OCI-M1 (cell line): ENCODE measurements at regions not wholly inside any gene's neighbourhood (a gene's known extent, or its start where the extent isn't known, plus 50 kb on each side); places are given as distances from the start of the nearest gene placed in this dataset.
"Not testable (repeated sequence)": the region's sequence is repeated elsewhere in the genome, so short reads cannot be mapped to it uniquely, and the experiment has no call there.

Experiments used
- DNase-seq: peaks from one replicate; lab custom pipeline; 2025; lab: John Stamatoyannopoulos, UW

DNA sequence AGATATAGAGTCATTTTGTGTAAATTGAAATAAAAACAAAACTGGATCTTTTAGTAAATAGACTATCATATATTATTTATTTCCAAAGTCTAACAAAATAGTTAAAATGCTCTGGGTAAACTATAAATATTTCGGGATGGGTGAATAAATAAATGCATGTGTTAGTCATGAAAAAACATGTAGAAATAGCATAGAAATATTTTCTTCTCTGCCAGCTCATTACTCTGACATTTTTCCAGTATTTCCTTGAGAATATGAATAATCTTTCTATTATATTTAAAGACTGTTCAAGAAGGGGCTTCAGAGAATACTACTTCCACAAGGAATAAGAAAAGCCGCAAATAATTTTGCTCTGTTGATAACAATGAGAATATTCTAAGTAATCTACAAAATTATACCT, 880.4 kb downstream of the TRIB2 start:
- DNase-seq = no peak

DNA sequence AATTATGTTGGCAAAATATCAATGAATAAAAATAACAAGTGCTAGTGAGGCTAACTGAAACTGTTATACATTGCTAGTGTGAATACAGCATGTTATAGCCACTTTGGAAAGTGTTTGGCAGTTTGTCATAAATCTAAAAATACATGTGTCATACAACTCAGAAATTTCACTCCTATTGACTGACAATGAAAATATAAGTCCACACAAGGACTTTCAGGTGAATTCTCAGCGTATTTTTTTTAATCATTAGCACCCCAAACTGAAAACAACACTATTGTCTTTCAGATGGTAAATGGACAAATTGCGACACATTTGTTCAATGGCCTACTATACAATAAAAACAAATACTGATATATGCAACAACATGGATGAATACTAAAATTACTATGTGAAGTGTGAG, 884.8 kb downstream of the TRIB2 start:
- no peak for DNase-seq

GRCh38 chr2:13604951-13605661, 888.4 kb downstream of the TRIB2 start:
- no peak for DNase-seq

DNA sequence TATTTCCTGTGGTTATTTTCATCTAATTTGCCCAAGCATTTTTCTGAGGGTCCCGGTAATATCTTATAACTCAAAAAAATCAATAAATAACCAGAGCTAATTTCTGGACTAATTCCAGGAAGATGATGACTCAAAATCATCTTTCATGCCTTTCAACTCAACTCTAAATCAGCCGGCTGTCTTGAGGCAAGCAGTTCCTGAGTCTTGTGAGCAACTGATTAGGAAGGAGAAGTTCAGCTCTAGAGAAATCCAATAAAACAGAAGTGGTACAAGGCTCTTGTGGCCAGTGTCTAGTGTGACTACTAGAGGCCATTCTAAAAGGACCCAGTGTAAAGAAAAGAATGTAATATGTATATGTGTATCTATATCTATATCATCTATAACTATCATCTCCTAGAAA, 890.4 kb downstream of the TRIB2 start:
- peak; percentile 77 for DNase-seq

GRCh38 chr2:13611939-13612338, 895.2 kb downstream of the TRIB2 start:
- DNase-seq = no peak

DNA sequence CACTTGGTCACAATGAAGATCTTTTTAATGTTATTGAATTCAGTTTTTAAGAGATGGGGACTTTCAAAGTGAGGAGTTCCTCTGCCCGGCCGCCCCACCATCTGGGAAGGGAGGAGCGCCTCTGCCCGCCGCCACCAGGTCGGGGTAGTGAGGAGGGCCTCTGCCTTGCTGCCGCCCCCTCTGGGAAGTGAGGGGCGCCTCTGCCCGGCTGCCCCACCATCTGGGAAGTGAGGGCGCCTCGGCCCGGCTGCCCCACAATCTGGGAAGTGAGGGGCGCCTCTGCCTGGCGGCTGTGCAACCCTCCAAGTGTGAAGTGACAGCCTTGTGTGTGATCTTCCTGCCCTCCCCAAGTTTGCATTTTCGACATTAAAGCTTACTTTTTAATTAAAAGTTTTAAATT, 899.3 kb downstream of the TRIB2 start:
- DNase-seq = no peak

DNA sequence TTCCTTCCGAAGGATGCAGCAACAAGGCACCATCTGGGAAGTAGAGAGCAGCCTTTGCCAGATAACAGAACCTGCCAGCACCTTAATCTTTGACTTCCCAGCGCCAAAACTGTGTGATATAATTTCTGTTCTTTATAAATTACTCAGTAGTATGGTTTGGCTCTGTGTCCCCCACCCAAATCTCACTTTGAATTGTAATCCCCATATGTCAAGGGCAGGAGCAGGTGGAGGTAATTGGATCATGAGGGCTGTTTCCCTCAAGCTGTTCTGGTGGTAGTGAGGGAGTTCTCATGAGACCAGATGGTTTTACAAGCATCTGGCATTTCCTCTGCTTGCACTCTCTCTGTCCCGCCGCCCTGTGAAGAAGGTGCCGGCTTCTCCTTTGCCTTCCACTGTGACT, 899.9 kb downstream of the TRIB2 start:
- DNase-seq = no peak

- DNase-seq = no peak
Observed at GRCh38 chr2:13628122-13628521, 911.4 kb downstream of the TRIB2 start.

DNA sequence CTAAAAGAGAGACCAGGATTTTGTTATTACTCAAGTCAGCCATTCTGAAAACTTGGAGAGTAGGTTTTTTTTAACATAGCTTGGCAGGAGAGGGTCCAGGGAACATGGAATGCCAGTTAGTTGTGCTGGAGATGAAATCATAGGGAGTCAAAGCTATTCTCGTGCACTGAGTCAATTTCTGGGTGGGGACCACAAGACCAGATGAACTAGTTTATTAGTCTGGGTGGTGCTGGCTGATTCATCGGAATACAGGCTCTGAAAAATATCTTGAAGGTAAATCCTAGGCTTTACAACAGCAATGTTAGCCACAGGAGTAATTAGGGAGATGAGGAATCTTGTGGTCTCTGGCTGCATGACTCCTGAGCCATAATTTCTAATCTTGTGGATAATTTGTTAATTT, 921.4 kb downstream of the TRIB2 start:
- no peak for DNase-seq

GRCh38 chr2:13649918-13650317, 933.2 kb downstream of the TRIB2 start:
- no peak for DNase-seq

GRCh38 chr2:13650586-13651180, 933.9 kb downstream of the TRIB2 start:
- peak; percentile 60 for DNase-seq

- no peak for DNase-seq
Observed at GRCh38 chr2:13651684-13652131, 935.0 kb downstream of the TRIB2 start.

DNA sequence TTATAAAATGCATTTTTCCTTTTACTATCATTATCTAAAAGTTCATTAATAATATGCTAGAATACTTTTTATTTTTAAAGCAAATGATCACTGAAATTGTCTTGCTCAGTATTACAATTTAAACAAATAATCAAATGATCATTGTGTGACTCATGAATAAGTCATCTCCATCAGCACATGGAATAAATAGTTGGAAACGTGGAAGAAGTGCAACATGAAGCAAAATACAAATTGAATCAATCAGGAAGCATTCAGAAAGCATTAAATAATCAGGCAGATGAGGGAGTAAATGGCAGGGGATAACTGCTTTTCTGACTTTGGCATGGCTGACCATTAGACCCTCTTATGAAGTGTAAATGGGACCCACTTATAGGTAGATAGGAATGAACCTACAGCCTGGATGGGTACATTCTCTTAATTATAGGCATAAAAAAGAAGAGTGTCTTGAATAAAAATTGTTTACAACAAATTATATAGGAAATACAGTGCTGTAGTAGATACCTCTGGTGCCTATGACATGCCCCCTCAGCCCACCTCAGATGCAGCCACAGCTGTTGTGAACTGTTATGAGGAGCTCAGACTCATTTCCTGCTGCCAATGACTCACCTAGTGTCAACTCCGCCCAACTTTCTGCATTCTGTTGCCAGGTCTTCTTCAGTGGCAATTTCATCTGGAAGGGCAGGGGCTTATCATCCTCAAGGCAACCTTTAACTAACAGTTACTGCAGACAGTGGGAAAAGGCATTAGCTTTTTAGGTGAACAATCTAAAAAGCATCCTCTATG, 936.0 kb downstream of the TRIB2 start:
- no peak for DNase-seq

- no peak for DNase-seq
Observed at GRCh38 chr2:13654416-13654815, 937.7 kb downstream of the TRIB2 start.

DNA sequence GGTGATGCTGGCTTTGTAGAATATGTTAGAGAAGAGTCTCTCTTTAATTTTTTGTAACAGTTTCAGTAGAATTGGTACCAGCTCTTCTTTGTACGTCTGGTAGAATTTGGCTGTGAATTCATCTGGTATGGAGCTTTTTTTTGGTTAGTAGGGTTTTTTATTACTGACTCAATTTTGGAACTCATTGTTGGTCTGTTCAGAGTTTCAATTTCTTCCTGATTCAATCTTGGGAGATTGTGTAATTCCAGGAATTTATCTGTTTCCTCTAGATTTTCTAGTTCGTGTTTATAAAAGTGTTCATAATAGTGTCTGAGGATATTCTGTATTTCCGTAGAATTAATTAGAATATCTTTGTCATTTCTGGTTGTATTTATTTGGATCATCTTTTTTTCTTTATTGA, 943.5 kb downstream of the TRIB2 start:
- no peak for DNase-seq

DNA sequence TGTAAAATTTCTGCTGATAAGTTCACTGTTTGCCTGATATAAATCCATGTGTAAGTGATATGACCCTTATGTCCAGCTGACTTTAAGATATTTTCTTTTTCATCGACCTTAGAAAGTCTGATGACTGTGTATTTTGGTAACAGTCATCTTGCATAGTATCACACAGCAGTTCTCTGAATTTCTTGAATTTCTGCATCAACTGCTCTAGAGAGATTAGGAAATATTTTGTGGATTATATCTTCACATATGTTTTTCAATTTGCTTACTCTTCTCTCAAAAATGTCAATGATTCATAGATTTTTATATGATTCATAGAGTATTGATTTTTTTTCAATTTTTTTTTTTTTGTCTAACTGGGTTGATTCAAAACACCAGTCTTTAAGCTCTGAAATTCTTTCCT, 945.3 kb downstream of the TRIB2 start:
- DNase-seq = no peak

GRCh38 chr2:13666582-13667414, 950.1 kb downstream of the TRIB2 start:
- peak; percentile 81 for DNase-seq

DNA sequence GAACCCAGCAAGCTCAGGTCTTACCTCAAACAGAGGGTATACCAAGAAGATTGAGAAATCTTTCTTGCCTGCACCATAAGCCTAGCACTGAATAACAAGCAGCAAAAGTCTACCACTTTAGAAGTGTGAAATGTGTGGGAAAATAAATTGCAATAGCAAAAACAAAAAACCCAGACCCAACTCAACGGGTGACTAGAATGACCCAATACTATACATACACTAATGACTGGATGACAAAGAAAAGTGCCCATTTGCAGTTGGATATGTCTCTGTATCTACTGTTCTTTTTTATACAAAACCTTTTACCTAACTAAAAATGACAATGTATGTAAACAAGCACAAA, 950.6 kb downstream of the TRIB2 start:
- DNase-seq = no peak

GRCh38 chr2:13669607-13670006, 952.9 kb downstream of the TRIB2 start:
- no peak for DNase-seq

GRCh38 chr2:13673821-13674220, 957.1 kb downstream of the TRIB2 start:
- not testable (repeated sequence) for DNase-seq

DNA sequence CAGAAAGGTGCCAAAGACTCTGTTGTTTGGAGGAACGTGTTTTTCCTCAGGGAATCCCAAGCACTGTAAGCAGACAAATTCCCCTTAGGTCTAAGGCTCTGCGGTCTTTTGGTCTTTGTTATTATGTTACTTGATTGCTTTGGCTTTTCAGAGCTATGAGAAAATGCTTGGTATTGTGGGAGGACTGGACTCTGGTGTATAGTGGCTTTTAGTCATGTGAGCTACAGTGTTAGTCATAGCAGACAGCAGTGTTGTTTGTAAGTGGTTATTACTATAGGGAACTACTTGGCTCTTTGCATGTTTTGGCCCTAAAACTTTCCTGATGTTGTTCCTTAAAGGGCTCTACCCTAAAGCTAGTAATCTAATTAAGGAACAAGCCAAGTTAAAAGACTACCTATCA, 956.2 kb upstream of the LRATD1 start:
- DNase-seq = peak; percentile 18

DNA sequence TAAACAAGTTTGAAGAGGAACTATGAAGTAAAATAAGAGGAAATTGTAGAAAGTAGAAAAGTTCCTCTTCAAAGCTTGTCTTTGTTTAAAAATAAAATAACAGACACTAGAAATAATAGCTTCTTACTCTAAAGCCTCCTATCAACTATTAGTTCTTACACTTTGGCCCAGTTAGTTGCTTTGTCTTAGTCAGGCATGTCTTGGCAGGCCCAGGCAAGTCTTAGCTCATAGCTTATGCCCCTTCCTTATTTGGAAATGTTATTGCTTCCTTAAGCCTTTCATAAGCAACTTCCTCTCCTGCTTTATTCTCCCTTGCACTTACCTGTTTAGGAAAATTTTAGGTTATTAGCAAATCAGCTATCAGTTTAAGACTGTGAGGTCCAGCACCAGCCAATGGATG, 950.6 kb upstream of the LRATD1 start:
- DNase-seq = no peak
